Stimulated activated CD4-positive, alpha-beta T cell treated with anti-CD3 and anti-CD28 coated beads, Interleukin-1b, Interleukin-23, amount 100 ng/mL, for 48 hours (primary cell): ENCODE measurements at regions not wholly inside any gene's neighbourhood (a gene's known extent, or its start where the extent isn't known, plus 50 kb on each side); places are given as distances from the start of the nearest gene placed in this dataset.

Experiments used
- DNase-seq: peaks from one replicate; pipeline ENCODE4 v3.0.0-alpha.2; 2020

- no peak for DNase-seq
These were observed 786.7 kb downstream of the UQCRFS1 start for GRCh38 chr19:28426110-28426729.

- no peak for DNase-seq
These were observed 787.7 kb downstream of the UQCRFS1 start for GRCh38 chr19:28425046-28425931.

- no peak for DNase-seq
These were observed 788.3 kb downstream of the UQCRFS1 start for GRCh38 chr19:28424662-28425045.

- DNase-seq, result no peak
These were observed 788.9 kb downstream of the UQCRFS1 start for GRCh38 chr19:28424077-28424476.

GRCh38 chr19:28422791-28423650, 789.9 kb downstream of the UQCRFS1 start:
- DNase-seq, result no peak

- no peak for DNase-seq
These were observed 790.9 kb downstream of the UQCRFS1 start for GRCh38 chr19:28422046-28422445.

- no peak for DNase-seq
These were observed 792.0 kb downstream of the UQCRFS1 start for GRCh38 chr19:28420811-28421550.

GRCh38 chr19:28419312-28419711, 793.6 kb downstream of the UQCRFS1 start:
- DNase-seq, result no peak

GRCh38 chr19:28417361-28417760, 795.6 kb downstream of the UQCRFS1 start:
- no peak for DNase-seq

GRCh38 chr19:28416245-28416644, 796.7 kb downstream of the UQCRFS1 start:
- no peak for DNase-seq

GRCh38 chr19:28414748-28415147, 798.2 kb downstream of the UQCRFS1 start:
- no peak for DNase-seq

GRCh38 chr19:28409859-28410258, 803.1 kb downstream of the UQCRFS1 start:
- DNase-seq, result no peak

GRCh38 chr19:28406966-28407365, 806.0 kb downstream of the UQCRFS1 start:
- no peak for DNase-seq

- no peak for DNase-seq
These were observed 807.6 kb downstream of the UQCRFS1 start for GRCh38 chr19:28405346-28405742.

- DNase-seq, result no peak
These were observed 808.5 kb downstream of the UQCRFS1 start for GRCh38 chr19:28404472-28404871.

GRCh38 chr19:28403690-28404089, 809.3 kb downstream of the UQCRFS1 start:
- no peak for DNase-seq

- DNase-seq, result no peak
These were observed 810.2 kb downstream of the UQCRFS1 start for GRCh38 chr19:28402701-28403290.

GRCh38 chr19:28401739-28402424, 811.1 kb downstream of the UQCRFS1 start:
- DNase-seq, result no peak

GRCh38 chr19:28400953-28401671, 811.8 kb downstream of the UQCRFS1 start:
- DNase-seq, result no peak

GRCh38 chr19:28399187-28399586, 813.8 kb downstream of the UQCRFS1 start:
- DNase-seq, result no peak

- DNase-seq, result no peak
These were observed 815.2 kb downstream of the UQCRFS1 start for GRCh38 chr19:28397800-28398199.
